HG02571 (cell line): ENCODE measurements at regions not wholly inside any gene's neighbourhood (a gene's known extent, or its start where the extent isn't known, plus 50 kb on each side); places are given as distances from the start of the nearest gene placed in this dataset.

Experiments
- ATAC-seq: cut with Tn5 transposase; IDR thresholded peaks from one replicate; pipeline ENCODE4 v1.9.1; 2021; ENCODE audit warnings: mild to moderate bottlenecking, moderate library complexity; ENCODE audit not compliant: unreplicated experiment

- no peak for ATAC-seq
Observed at GRCh38 chr3:168419091-168419490, 323.4 kb upstream of the GOLIM4 start.

GRCh38 chr3:168417016-168417415 lies 321.3 kb upstream of the GOLIM4 start:
- no peak for ATAC-seq

- ATAC-seq: no peak
Observed at GRCh38 chr3:168416446-168416845, 320.7 kb upstream of the GOLIM4 start.

GRCh38 chr3:168414149-168414548 lies 318.4 kb upstream of the GOLIM4 start:
- ATAC-seq: no peak

- ATAC-seq: no peak
Observed at GRCh38 chr3:168407381-168407780, 311.7 kb upstream of the GOLIM4 start.

GRCh38 chr3:168405288-168405687 lies 309.6 kb upstream of the GOLIM4 start:
- ATAC-seq: no peak

GRCh38 chr3:168398371-168399025 lies 302.8 kb upstream of the GOLIM4 start:
- ATAC-seq: no peak

- ATAC-seq: no peak
Observed at GRCh38 chr3:168396861-168397260, 301.1 kb upstream of the GOLIM4 start.

GRCh38 chr3:168395551-168395950 lies 299.8 kb upstream of the GOLIM4 start:
- ATAC-seq: no peak

- no peak for ATAC-seq
Observed at GRCh38 chr3:168394439-168394838, 298.7 kb upstream of the GOLIM4 start.

GRCh38 chr3:168386301-168386700 lies 290.6 kb upstream of the GOLIM4 start:
- no peak for ATAC-seq

- ATAC-seq: no peak
Observed at GRCh38 chr3:168384990-168385389, 289.3 kb upstream of the GOLIM4 start.

GRCh38 chr3:168383573-168383972 lies 287.8 kb upstream of the GOLIM4 start:
- ATAC-seq: no peak

- ATAC-seq: no peak
Observed at GRCh38 chr3:168371846-168372245, 276.1 kb upstream of the GOLIM4 start.

GRCh38 chr3:168364967-168365366 lies 269.2 kb upstream of the GOLIM4 start:
- ATAC-seq: no peak

GRCh38 chr3:168362661-168363247 lies 267.0 kb upstream of the GOLIM4 start:
- no peak for ATAC-seq

GRCh38 chr3:168362156-168362555 lies 266.4 kb upstream of the GOLIM4 start:
- ATAC-seq: no peak

GRCh38 chr3:168360993-168361392 lies 265.3 kb upstream of the GOLIM4 start:
- ATAC-seq: no peak

GRCh38 chr3:168342946-168343850 lies 247.5 kb upstream of the GOLIM4 start:
- ATAC-seq: no peak

GRCh38 chr3:168341956-168342936 lies 246.5 kb upstream of the GOLIM4 start:
- no peak for ATAC-seq
